ENCODE measurements at regions not wholly inside any gene's neighbourhood (a gene's known extent, or its start where the extent isn't known, plus 50 kb on each side); places are given as distances from the start of the nearest gene placed in this dataset.

GRCh38 chr6:106897580-106897979 is 76.9 kb downstream of the CD24 start:
- ChIA-PET POLR2A (no interaction called here), CTCF (no interaction called here)
- intact Hi-C loops (cut with DNase I, micrococcal nuclease): no loop called here
- DNase-seq: no peak
- H3K4me1 Mint-ChIP-seq: no peaks in the 10 kb centered on the region
- no peak overlapping the region for H3K27ac Mint-ChIP-seq
- H3K4me3 Mint-ChIP-seq: no peak overlapping the region
- H3K9me3 Mint-ChIP-seq (ENCODE audit: low read depth): peaks cover 10% of the 10 kb centered on the region
- H3K36me3 Mint-ChIP-seq (ENCODE audit: low read depth): no peaks in the 10 kb centered on the region
- peaks cover 17% of the 10 kb centered on the region for H3K27me3 Mint-ChIP-seq
- no peak for ATAC-seq

- POLR2A ChIA-PET: no interaction called here
- Mint-ChIP-seq H3K9me3 (ENCODE audit: low read depth) (peaks cover 3% of the 10 kb centered on the region), H3K27me3 (peaks cover 19% of the 10 kb centered on the region), H3K4me1 (no peaks in the 10 kb centered on the region), H3K27ac (no peak overlapping the region), H3K4me3 (no peak overlapping the region), H3K36me3 (ENCODE audit: low read depth) (no peaks in the 10 kb centered on the region)
- DNase-seq (no peak), ATAC-seq (no peak)
- CTCF ChIA-PET: interaction anchor here (1.1 kb wide), 1 partner anchor 201 kb away, joined by 3 read pairs; no protein-coding TSS in a partner anchor
- intact Hi-C loops (cut with DNase I, micrococcal nuclease): no loop called here
These were observed 78.9 kb downstream of the CD24 start for GRCh38 chr6:106895703-106896040.

- no peaks in the 10 kb centered on the region for H3K4me1 Mint-ChIP-seq
- ATAC-seq: peak; percentile 44
- H3K4me3 Mint-ChIP-seq: no peak overlapping the region
- H3K27ac Mint-ChIP-seq: no peak overlapping the region
- ChIA-PET POLR2A (no interaction called here), CTCF (interaction anchor here (1.1 kb wide), 1 partner anchor 200 kb away, joined by 3 read pairs; no protein-coding TSS in a partner anchor)
- no peaks in the 10 kb centered on the region for H3K36me3 Mint-ChIP-seq (ENCODE audit: low read depth)
- peak; percentile 8 for DNase-seq
- H3K9me3 Mint-ChIP-seq (ENCODE audit: low read depth): peaks cover 2% of the 10 kb centered on the region
- peaks cover 19% of the 10 kb centered on the region for H3K27me3 Mint-ChIP-seq
- intact Hi-C loops (cut with DNase I, micrococcal nuclease): no loop called here
These were observed 79.4 kb downstream of the CD24 start for GRCh38 chr6:106894978-106895702.

- Mint-ChIP-seq H3K4me3 (no peak overlapping the region), H3K4me1 (no peaks in the 10 kb centered on the region), H3K9me3 (ENCODE audit: low read depth) (no peaks in the 10 kb centered on the region), H3K36me3 (ENCODE audit: low read depth) (no peaks in the 10 kb centered on the region), H3K27me3 (peaks cover 23% of the 10 kb centered on the region), H3K27ac (no peak overlapping the region)
- ATAC-seq (no peak), DNase-seq (no peak)
- ChIA-PET POLR2A (no interaction called here), CTCF (interaction anchor here (0.8 to 1.2 kb wide), 2 partner anchors 11 to 87 kb away, joined by 3 read pairs; no protein-coding TSS in a partner anchor)
- intact Hi-C loops (cut with DNase I, micrococcal nuclease): no loop called here
These were observed 82.3 kb downstream of the CD24 start for GRCh38 chr6:106892186-106892585.

GRCh38 chr6:106890447-106890846 is 84.1 kb downstream of the CD24 start:
- ChIA-PET POLR2A (no interaction called here), CTCF (interaction anchor here (1.6 kb wide), 1 partner anchor 11 kb away, joined by 3 read pairs; no protein-coding TSS in a partner anchor)
- Mint-ChIP-seq H3K4me1 (no peaks in the 10 kb centered on the region), H3K27ac (no peak overlapping the region), H3K36me3 (ENCODE audit: low read depth) (no peaks in the 10 kb centered on the region), H3K27me3 (peaks cover 24% of the 10 kb centered on the region), H3K4me3 (no peak overlapping the region), H3K9me3 (ENCODE audit: low read depth) (no peaks in the 10 kb centered on the region)
- intact Hi-C loops (cut with DNase I, micrococcal nuclease): no loop called here
- DNase-seq (no peak), ATAC-seq (no peak)

GRCh38 chr6:106889692-106890091 is 84.8 kb downstream of the CD24 start:
- Mint-ChIP-seq H3K9me3 (ENCODE audit: low read depth) (no peaks in the 10 kb centered on the region), H3K27ac (no peak overlapping the region), H3K4me3 (no peak overlapping the region), H3K4me1 (no peaks in the 10 kb centered on the region), H3K27me3 (peaks cover 24% of the 10 kb centered on the region), H3K36me3 (ENCODE audit: low read depth) (no peaks in the 10 kb centered on the region)
- intact Hi-C loops (cut with DNase I, micrococcal nuclease): no loop called here
- CTCF ChIA-PET: interaction anchor here (0.6 kb wide), 1 partner anchor 28 kb away, joined by 3 read pairs; no protein-coding TSS in a partner anchor
- POLR2A ChIA-PET: no interaction called here
- no peak for DNase-seq
- no peak for ATAC-seq

GRCh38 chr6:106886922-106887797 is 87.4 kb downstream of the CD24 start:
- DNase-seq: no peak
- Mint-ChIP-seq H3K27ac (no peak overlapping the region), H3K27me3 (peaks cover 10% of the 10 kb centered on the region), H3K9me3 (ENCODE audit: low read depth) (no peaks in the 10 kb centered on the region), H3K4me3 (no peak overlapping the region), H3K36me3 (ENCODE audit: low read depth) (no peaks in the 10 kb centered on the region), H3K4me1 (no peaks in the 10 kb centered on the region)
- ChIA-PET POLR2A (no interaction called here), CTCF (interaction anchor here (0.7 to 1.5 kb wide), 4 partner anchors 39 to 110 kb away, joined by 3 to 4 read pairs (median 3); no protein-coding TSS in a partner anchor)
- ATAC-seq: no peak
- intact Hi-C loops (cut with DNase I, micrococcal nuclease): no loop called here

- Mint-ChIP-seq H3K27me3 (peaks cover 8% of the 10 kb centered on the region), H3K27ac (no peak overlapping the region), H3K4me3 (no peak overlapping the region), H3K36me3 (ENCODE audit: low read depth) (no peaks in the 10 kb centered on the region), H3K4me1 (no peaks in the 10 kb centered on the region), H3K9me3 (ENCODE audit: low read depth) (no peaks in the 10 kb centered on the region)
- DNase-seq (no peak), ATAC-seq (no peak)
- ChIA-PET CTCF (interaction anchor here (0.9 to 1.5 kb wide), 2 partner anchors 93 to 111 kb away, joined by 3 to 4 read pairs; no protein-coding TSS in a partner anchor), POLR2A (no interaction called here)
- intact Hi-C loops (cut with DNase I, micrococcal nuclease): no loop called here
These were observed 88.3 kb downstream of the CD24 start for GRCh38 chr6:106886081-106886843.

GRCh38 chr6:106885679-106886078 is 88.8 kb downstream of the CD24 start:
- no peak overlapping the region for H3K4me3 Mint-ChIP-seq
- no peaks in the 10 kb centered on the region for H3K36me3 Mint-ChIP-seq (ENCODE audit: low read depth)
- H3K27me3 Mint-ChIP-seq: peaks cover 8% of the 10 kb centered on the region
- no peaks in the 10 kb centered on the region for H3K9me3 Mint-ChIP-seq (ENCODE audit: low read depth)
- DNase-seq (no peak), ATAC-seq (no peak)
- CTCF ChIA-PET: interaction anchor here (1.5 kb wide), 1 partner anchor 94 kb away, joined by 4 read pairs; no protein-coding TSS in a partner anchor
- POLR2A ChIA-PET: no interaction called here
- intact Hi-C loops (cut with DNase I, micrococcal nuclease): no loop called here
- no peak overlapping the region for H3K27ac Mint-ChIP-seq
- no peaks in the 10 kb centered on the region for H3K4me1 Mint-ChIP-seq

GRCh38 chr6:106884576-106884975 is 90.0 kb downstream of the CD24 start:
- Mint-ChIP-seq H3K27ac (no peak overlapping the region), H3K4me1 (no peaks in the 10 kb centered on the region), H3K36me3 (ENCODE audit: low read depth) (no peaks in the 10 kb centered on the region), H3K4me3 (no peak overlapping the region), H3K27me3 (peaks cover 11% of the 10 kb centered on the region), H3K9me3 (ENCODE audit: low read depth) (no peaks in the 10 kb centered on the region)
- DNase-seq (no peak), ATAC-seq (no peak)
- CTCF ChIA-PET: interaction anchor here (0.6 kb wide), 1 partner anchor 1523 kb away, joined by 3 read pairs; no protein-coding TSS in a partner anchor
- POLR2A ChIA-PET: no interaction called here
- intact Hi-C loops (cut with DNase I, micrococcal nuclease): no loop called here

GRCh38 chr6:106883808-106884262 is 90.7 kb downstream of the CD24 start:
- POLR2A ChIA-PET: no interaction called here
- H3K9me3 Mint-ChIP-seq (ENCODE audit: low read depth): no peaks in the 10 kb centered on the region

More at GRCh38 chr6:106883808-106884262, 90.7 kb downstream of the CD24 start:
- CTCF ChIA-PET: no interaction called here
- H3K4me1 Mint-ChIP-seq: no peaks in the 10 kb centered on the region
- no peak overlapping the region for H3K27ac Mint-ChIP-seq
- DNase-seq (no peak), ATAC-seq (no peak)
- intact Hi-C loops (cut with DNase I, micrococcal nuclease): no loop called here
- H3K27me3 Mint-ChIP-seq: peaks cover 11% of the 10 kb centered on the region
- no peak overlapping the region for H3K4me3 Mint-ChIP-seq
- no peaks in the 10 kb centered on the region for H3K36me3 Mint-ChIP-seq (ENCODE audit: low read depth)

Measured in activated CD4-positive, alpha-beta T cell treated with anti-CD3 and anti-CD28 coated beads for 36 hours (primary cell).